Globus pallidus (tissue), 1 donor: ENCODE measurements at regions not wholly inside any gene's neighbourhood (a gene's known extent, or its start where the extent isn't known, plus 50 kb on each side); places are given as distances from the start of the nearest gene placed in this dataset.

Source experiments
- DNase-seq: peaks from one replicate; pipeline ENCODE4 v3.0.0-alpha.2; 2015; ENCODE audit warnings: low spot score

DNA sequence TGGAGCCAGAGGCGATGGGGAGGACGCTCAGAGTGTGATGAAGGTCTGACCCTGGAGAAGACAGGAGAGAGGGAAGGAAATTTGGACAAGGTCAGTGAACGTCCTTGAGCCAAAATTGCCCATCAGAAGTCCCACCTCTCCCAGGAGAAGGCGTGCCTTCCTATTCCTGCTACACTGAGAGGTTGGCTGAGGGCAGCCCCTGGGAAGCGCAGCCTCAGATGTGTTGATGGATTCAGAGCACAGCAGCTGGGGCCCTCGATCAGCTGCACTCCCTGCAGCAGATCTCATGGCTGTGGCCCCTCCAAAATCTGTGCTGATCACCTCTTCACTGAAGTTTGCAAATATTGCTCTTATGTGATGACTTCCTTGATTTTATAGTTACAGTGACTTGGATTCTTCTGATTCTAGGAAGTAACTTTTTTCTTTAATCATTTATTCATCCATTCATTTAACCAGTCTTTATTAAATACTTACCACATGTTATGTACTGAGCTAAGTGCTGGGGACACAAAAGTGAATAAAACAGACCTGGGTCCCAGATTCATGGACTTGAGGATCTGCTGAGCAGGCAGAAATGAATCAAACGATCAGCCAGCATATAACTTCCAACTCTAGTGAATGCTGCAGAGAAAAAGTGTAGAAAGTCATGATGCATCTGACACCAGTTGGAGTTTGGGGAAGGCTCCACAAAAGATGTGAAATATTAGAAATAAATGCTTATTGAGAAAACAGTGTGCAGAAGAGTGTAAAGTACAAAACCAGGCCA is 69.6 kb upstream of the ARMC2 start:
- no peak for DNase-seq

DNA sequence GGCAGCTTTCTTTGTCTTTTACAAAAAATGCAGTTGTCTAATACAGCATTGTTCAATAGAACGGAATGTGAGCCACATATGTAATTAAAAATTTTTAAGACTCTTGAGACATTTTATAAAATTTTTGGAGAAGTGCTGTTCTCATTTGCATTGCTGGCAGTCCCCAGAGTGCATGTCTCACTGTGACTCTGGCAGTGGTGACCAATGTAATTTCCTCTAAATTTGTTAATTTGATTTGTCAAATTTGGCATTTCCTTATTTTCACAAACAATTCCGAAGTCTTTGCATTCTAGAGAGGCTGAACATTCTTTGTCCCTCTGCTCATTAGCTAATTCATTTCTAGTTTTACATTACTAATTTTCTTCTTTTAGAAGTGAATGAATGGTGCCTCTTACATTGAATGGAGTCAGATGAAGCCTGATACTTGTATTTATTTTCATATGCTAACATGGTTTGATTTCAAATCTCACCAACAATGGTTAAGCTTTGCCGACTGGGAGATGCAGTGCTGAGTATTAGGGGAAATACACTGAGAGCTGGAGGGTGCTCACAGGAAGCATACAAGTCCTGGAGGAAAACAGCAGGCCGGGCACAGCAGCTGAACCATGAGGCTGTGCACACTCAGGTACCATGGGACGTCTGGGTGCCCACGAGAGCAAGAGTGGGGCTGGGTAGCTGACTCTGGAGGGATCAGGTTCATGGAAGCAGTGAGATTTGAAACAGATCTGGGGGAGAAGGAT is 68.5 kb upstream of the ARMC2 start:
- DNase-seq, result no peak

DNA sequence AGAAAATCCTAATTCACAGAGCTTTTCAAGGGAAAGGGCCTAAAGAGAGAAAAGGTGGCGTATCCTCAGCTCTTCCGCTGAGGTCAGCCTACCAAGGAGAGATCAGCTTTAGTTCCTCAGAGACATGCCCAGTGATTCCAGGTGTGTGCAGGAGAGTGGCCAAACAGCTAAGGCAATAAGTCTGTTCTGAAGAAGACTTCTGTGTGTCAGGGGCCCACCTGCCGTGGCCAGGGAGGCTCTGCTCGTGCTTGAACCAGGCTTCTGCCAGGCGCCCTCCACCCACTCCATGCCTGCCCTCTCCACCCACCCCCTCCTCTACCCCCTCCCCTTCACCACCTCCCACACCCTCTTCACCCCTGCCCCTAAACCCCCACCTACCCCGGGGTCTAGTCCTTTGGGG is 67.4 kb upstream of the ARMC2 start:
- no peak for DNase-seq

DNA sequence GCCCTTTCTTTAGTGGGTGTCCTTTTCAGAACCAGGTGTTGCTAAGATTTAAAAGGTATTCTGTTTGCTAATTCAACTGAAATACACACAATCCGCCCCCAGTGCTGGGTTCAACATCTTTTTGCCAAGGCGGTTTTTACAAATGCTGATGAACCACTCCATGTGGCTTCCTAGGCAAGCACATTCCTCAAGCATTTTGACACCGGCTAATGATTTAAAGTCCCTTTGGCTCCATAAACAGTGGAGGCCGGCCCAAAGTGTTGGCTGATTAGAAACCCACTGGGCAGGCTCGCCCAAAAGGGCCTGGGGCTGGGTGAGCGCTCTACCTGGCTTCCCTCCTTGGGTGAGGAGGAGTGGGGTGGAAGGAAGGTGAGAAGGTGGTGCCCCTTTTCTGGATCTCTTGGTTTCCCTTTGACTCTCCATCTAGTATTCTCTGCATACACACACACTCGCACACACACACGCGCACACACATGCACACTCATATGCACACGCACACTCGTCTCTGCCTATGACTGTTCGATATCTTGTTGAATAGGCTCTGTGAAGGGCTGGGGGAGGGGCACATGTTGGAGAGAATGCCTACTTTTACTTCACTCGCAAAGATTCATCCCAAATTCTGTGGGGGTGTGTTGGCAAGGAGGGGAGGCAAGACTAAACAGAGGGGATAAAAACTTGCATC is 66.7 kb upstream of the ARMC2 start:
- no peak for DNase-seq

DNA sequence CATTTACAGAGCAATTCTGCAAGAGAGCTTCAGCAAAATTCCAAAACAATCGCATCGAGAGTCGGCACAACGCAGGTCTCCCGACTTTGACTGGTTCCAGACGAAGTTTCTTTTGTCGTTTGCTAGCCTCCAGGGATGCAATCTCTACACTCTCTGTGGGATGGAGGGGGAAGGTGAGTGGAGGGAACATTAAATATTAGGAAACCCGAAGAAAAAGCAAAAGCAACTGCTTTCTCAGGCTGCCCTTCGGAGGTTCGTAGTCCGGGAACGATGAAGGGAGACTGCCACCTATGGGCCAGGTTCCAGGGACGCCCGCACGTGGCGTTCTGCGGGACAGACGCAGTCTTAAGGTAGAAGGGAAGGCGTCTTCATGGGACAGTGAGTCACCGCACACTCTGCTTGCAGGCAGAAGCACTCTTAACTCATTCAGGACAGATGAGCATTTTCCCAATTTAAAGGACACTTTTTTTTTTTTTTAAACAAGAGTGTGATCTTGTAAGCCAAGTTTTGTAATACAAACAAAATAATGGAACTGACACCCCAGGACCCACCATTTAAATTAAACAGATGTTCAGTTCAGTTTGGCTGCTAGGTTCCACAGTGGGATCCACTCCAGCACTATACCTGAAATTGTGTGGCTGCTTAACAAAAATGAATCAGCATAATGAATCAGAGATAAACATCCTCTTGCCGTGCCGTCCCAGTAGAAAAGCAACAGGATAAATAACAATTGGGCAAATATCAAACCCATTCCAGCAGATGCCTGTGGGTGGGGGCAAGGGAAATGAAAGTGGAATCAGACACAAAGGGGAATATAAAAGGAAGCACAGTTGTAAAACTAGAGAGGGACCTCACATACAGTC is 65.8 kb upstream of the ARMC2 start:
- peak; percentile 71 for DNase-seq

DNA sequence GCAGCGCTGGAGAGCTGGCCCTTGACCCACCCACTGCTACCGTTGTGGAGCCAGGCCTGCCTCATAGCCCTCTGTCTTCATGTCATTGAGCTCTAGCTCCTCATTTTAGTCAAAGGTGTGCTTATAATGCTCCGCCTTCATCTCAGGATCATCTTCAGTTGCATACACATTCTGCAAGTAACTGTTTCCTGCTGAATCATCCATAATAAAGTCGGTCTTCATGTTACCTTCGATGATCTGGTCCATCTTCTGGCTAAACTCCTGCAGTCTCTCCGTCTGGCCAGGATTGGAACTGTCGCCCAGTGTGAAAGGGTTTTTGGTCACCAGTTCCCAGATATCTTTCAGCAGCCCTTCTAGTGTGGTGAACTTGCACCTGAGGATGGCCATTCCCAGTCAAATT is 62.6 kb upstream of the ARMC2 start:
- DNase-seq, result no peak

DNA sequence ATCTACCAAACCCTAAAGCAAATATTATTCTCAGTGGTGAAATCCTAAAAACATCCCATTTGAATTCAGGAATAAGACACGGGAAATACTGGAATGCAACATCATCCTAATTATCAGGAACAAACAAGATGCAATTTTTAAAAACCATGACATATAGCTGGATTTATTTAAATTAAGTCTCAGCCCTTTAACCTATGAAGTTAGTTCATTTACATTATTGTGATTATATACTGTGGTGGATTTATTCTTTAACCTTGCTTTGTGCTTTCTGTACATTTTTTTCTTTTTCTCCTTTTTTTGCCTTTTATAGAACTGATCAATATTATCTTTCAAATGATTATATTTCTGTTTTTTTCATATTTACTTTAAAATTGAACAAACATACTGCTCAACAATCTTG is 59.8 kb upstream of the ARMC2 start:
- no peak for DNase-seq

DNA sequence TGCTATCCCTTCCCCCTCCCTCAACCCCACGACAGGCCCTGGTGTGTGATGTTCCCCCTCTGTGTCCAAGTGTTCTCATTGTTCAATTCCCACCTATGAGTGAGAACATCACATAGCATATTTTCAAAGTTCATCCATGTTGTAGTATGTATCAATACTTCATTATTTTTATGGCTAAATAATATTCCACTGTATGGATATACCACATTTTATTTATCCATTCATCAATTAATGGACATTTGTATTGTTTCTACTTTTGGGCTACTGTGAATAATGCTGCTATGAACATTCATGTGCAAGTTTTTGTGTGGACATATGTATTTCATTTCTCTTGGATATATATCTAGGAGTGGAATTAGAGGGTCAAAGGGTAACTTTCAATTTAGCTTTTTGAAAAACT is 58.7 kb upstream of the ARMC2 start:
- no peak for DNase-seq

DNA sequence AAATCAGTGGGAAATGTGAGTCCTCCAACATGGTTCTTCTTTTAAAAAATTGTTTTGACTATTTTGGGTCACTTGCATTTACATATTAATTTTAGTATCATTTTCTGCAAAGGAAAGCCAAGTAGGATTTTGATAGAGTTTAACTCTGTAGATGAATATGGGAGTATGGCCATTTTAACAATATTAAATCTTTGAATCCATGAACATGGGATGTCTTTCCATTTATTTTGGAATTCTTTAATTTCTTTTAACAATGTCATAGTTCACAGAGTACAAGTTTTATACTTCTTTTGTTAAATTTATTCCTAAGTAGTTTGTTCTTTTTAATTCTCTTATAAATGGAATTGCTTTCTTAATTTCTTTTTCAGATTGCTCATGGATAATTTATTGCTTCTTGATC is 56.5 kb upstream of the ARMC2 start:
- DNase-seq, result no peak

DNA sequence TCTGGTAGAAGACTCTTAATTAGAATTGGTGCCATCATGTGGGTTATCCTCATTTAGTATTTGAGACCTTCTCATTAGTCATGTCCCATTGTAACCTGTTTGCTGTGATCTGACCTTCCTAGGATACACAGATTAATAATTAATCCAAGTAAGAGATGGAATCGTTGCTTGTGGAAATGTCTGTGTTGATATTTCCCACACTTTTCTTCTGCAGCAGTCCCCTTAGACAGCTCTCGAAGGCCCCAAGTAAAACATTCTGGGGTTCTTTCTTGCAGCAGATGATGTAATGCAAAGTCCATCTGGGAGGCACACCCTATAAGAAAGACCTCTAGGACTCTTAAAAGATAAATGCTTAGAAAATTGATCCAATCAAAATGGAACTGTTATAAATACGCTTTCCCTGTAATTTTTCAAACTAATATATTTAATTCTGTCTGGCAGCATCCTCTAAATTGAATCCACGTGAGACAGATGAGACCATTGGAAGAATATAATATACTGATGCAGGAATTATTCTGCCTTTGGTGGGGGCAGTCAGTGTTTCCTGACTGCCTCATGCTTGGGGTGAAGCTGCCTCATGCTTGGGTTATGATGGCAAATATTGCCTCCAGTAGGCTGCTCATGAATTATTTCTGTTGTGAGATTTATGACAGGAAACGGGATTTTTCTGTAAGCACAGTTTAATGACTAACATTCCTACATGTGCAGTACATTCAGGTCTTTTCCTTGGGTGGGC is 54.5 kb upstream of the ARMC2 start:
- DNase-seq, result no peak

DNA sequence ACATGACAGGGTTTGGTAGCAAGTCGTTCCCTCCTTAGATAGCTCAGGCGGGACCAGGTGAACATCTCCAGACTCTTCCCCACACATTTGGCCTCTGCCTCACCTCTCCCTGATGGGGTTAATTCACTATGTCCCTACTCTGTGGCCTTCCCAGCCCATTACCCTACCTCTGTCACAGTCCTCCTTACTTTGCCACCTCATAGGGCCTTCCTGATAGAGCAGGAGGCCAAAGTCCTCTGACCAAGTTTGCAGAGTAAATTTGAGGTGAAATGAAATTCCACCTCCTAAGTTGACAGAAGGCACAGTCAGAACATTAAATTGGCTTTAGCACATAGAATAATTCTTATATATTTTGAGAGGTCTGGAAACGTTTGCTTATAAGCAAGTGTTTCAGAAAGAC is 53.1 kb upstream of the ARMC2 start:
- no peak for DNase-seq

DNA sequence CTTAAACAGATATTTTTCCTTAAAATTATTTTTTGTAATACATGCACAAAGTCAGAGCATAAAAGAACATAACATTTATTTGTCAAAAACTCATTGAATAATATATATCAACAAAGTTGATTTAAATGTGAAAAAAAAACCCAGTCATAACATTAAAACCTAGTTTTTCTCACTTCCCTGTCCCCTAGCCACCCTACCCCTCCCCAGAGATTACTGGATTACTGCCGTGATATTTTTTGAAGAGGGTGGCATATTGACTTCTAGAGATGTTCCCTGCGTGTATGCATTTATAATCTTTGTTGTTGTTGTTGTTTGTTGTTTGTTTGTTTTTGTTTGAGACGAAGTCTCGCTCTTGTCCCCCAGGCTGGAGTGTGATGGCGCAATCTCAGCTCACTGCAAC is 52.4 kb upstream of the ARMC2 start:
- DNase-seq, result no peak

DNA sequence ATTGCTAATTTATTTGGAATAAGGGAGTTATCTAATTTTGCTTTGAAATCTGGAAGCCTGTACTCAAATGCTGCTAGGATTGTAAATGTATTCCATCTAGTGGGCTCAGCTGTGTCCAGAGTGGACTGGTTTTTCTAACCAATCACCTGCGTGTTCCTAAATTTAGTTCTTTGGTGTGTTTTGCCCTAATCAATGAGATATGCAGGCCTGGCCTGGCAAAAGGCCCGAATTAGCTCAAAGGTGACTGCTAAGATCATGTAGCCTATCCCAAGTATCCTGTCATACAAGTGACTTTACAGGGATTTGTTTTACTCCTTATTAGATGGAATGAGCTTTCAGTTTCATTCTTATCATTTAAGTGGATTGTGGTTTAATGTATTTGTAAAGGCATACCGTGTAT is 51.3 kb upstream of the ARMC2 start:
- DNase-seq, result no peak

DNA sequence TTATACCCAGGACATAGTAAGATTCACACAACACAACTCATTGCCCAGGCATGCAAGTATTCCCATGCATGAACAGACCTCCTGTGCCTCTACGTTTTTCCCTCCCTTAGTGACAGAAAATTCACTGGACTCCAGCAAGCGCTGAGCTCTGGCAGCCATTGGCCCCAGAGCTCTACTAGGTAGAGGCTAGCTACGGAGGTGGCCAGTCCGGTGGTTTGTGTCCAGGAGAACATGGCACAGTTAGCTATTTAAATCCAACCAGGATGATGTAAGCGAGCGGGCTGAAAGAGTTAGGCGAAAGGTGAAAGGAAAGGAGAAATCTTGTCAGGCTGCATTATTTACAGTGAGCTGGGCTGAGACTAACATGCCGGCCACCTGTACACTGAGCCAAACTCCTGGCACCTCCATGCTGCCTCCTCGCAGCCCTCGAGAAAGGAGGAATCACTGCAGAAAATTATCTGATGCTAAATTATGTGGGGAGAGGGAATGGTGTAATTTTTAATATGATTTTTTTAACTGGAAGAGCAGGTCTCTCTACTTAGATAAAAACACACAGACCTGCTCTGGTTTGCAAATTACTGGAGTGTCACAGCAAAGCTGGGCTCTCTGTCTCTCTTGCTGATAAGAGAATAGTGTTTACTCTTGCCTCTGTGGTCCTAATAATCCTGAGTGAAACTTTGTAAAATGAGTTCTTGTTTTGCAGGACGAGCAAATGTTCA is 50.1 kb upstream of the ARMC2 start:
- no peak for DNase-seq
